Activated T-cell treated with anti-CD3 and anti-CD28 coated beads for 1 hour (primary cell): ENCODE measurements at regions not wholly inside any gene's neighbourhood (a gene's known extent, or its start where the extent isn't known, plus 50 kb on each side); places are given as distances from the start of the nearest gene placed in this dataset.

Source experiments
- DNase-seq: peaks from one replicate; pipeline ENCODE4 v3.0.0-alpha.2; 2020; ENCODE audit warnings: low read depth

- no peak for DNase-seq
Measured at GRCh38 chr22:48786679-48786996, 1041.0 kb downstream of the BRD1 start.

DNA sequence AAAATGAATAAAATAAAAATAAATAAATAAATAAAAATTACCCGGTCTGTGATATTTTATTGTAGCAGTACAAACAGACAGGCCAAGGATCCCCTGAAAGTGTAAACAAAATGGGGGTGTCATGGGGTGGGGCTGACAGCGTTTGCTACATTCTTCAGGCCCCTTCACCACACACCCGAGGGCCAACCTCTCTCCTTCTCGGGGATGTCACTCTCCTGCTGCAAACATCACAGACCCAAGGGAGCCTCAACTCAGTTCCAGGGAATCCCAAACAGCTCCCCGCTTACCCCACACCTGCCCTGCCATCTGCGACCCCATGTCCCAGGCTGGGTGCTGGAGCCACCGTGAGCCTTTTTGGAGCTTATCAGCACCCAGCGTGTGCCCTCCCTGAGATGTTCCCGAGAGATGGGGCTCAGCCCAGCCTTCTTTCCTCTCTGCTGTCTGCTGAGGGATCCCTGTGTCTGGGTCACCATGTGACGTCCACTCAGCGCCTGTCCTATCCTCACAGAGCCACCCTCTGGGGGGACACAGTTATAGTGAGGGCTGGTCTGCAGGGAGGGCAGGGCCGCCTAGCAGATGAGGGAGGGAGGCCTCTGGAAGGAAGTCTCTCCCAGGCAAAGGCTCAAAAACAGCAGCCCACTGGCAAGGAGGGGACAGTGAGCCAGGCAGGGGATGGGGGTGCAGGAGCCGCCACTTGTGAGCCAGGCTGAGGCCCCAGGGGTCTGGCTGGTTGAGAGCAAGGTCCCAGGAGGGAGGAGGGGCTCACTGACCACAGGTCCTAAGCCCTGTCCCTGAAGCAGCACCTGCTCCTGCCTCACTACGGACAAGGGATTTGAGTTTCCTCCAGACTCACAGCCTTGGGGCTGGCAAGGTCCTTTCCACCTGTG, 1041.6 kb downstream of the BRD1 start:
- no peak for DNase-seq

GRCh38 chr22:48784701-48785503, 1042.8 kb downstream of the BRD1 start:
- DNase-seq, result no peak

DNA sequence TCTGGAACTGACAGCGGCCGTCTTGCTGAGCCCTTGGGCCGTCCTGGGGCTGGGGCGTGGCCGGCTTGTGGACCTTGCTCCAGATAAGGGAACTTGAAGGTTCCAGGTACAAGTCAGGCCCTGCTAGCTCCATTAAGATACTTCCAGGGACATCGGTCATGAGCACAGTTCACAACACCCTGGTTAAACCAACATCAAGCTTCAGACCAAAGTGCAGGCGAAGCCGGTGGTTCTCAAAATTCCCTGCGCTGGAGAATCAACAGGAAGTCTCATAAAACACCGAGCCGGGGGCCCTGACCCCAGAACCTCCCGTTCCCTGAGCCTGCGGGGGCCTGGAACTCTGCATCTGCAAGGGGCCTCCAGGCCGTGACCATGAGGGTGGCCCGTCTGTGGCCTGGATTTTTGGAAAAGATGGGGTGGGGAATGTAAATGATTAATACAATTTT, 1043.8 kb downstream of the BRD1 start:
- no peak for DNase-seq

GRCh38 chr22:48782811-48783511, 1044.7 kb downstream of the BRD1 start:
- DNase-seq, result no peak

DNA sequence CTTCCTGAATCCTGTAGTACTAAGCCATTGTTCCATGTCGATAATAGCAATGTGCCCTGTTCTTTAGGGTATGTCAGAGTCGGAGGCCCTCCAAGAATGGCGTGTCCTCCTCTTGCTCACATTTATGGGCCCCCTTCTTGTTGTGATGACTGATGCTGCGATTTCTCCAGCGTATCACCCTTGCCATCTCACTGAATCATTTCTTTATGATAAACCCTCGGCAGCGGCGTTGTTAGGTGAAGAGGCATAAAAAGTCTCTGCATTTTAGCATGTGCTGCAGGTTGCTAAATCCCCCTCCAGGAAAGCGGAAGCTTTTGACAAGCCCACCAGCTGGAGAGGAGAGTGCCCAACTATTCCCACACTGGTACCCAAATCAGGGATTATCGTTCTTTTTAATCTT, 1045.3 kb downstream of the BRD1 start:
- no peak for DNase-seq

DNA sequence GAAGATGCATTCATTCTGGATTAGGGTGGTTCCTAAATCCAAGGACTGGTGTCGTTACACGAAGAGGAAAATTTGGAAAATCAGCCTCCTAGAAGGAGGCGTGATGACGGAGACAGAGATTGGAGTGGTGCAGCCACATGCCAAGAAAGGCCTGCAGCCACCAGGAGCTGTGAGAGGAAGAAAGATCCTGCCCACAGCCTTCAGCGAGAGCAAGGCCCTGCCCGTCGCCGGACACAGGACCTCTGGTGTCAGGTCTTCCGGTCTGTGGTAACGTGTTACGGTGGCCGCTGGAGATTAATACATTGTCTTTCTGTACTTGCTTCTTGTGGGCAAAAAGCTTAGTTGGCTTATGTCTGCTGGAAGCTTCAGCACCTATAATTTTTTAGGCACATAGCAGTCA, 1045.8 kb downstream of the BRD1 start:
- DNase-seq, result no peak

DNA sequence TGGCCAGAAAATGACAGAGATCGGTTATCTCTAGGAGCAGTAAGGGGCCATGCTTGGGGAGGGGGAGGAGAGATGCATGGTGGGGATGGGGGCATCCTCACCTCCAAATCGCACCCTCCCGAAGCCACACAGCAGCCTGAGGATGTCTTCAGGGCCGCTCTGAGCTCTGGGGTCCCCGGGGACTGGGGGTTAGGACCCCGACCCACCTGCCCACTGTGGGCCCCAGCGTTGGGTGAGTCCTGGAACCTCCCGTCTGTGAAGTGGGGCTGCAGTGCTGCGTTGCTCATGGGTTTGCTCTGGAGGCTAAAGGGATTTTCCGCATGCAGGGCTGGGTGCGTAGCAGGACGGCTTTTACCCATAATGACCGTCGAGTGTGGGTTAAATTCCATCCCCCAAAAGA, 1046.3 kb downstream of the BRD1 start:
- no peak for DNase-seq

DNA sequence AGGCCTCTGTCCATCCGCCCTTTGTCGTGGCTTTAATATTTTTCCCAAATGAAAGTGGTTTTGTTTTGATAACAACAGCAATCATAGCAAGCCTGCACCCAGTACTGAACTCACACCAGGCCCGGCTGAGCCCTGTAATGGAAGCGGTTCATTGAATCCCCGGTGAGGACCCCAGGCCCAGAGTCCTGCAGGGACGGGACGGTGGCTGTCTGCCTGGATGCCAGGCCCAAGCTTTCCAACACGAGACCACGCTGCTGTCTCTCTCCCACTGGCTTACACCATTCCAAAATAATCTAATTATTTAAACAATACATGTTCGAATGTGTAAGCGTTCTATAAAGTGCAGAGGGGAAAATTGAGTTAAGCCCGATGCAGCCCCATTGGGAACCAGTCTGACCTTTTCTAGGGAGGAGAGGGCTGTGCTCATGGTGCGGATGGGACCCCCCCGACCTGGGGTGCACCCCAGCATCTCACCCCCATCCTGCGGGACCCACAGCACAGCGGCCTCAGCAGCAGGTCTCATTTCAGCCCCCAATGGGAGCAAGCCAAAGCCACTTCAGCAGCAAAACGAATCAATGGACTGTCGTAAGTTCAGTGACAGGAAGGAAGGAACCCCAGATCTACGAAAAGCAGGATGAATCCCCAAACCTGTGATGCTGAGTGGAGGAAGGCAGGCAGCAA, 1046.9 kb downstream of the BRD1 start:
- no peak for DNase-seq

- DNase-seq, result no peak
Measured at GRCh38 chr22:48779661-48780596, 1047.7 kb downstream of the BRD1 start.

DNA sequence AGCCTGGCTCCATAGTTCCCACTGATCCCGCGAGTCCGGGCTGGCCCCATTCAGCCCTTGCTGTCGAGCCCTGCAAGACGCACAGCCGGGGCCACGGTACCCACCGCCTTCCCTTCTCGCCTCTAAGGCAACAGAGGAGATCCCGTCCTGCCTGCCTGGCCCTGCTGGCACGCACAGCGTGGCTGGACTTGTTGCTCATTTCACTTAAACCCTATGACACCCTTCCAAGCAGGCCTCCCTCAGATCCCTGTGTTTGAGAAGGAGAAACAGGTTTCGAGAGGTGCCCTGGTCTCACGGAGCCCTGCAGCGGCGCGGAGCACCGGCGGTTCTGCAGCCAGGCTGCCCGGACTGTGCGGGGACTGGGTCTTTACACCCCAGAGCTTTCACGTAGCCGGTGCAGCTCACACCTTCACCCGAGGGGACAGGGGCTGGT, 1048.4 kb downstream of the BRD1 start:
- DNase-seq, result no peak

DNA sequence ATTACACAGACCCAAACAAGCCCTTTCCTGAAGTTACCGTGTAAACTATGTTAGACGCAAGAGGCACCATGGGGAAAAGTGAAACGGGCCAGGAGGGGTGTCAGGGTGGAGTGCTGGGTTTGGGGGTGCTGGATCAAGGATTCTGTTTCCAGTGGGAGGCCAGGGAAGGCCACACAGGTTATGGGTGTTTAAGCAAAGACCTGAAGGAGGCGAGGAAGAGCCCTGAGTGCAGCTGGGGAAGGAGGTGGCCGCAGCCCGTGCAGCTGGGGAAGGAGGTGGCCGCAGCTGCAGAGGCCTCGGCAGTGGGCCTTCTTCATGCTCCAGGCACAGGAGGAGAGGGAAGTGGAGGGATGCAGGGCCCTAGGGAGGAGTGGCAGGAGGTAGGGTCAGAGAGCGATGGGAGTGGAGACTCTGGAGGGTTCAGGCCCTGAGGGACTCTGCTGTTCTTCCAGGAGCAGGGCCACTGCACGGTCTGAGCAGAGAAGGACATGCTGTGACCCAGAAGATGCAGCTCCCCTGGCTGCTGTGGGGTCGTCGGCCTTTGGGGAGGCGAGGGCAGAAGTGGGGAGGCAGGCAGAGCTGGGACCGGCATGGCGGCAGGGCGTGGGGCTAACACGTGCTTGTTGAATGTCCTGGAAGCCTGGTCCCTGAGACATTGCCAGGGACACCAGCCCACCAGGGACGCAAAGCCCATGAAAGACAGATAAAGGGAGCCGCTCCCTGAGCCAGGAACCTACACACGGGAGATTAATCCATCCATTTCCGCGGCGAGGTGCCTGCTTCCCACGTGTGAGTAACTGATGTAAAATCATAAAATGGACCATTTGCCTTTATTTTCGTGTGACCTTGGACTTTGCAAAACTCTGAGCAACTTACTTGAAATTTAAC, 1049.1 kb downstream of the BRD1 start:
- no peak for DNase-seq

DNA sequence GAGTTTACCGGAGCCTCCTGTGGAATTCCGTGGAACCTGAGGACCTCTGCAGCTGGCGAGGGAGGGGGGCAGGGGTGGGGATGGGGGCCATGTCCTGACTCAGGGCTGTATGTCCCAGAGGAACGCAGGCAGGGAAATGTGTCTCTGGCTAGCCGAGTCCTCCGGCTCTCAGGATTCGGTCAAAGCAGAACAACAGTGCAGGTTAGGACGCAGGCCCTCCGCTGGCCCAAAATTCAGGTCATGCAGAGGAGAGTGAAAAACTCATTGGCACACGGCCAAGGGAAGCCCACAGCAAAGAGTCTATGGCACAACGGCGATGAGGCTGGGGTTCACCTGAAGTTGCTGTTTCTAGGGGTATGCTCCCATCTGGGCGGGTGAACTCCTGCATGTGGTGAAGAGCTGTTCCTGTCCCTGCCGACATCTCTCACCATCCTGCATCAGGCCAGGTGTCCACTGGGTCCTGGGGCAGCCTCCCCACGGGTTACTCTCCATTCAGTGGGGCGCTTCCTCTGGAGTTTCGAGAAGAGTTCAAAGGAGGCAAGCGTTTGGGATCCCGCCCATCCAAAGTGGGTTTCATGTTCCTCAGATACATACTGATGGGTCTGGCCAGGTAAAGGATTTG, 1055.3 kb downstream of the BRD1 start:
- DNase-seq, result no peak

GRCh38 chr22:48765595-48765994, 1062.1 kb downstream of the BRD1 start:
- DNase-seq, result no peak

- no peak for DNase-seq
Measured at GRCh38 chr22:48761546-48761945, 1066.1 kb downstream of the BRD1 start.

- DNase-seq, result no peak
Measured at GRCh38 chr22:48760481-48761390, 1066.9 kb downstream of the BRD1 start.

DNA sequence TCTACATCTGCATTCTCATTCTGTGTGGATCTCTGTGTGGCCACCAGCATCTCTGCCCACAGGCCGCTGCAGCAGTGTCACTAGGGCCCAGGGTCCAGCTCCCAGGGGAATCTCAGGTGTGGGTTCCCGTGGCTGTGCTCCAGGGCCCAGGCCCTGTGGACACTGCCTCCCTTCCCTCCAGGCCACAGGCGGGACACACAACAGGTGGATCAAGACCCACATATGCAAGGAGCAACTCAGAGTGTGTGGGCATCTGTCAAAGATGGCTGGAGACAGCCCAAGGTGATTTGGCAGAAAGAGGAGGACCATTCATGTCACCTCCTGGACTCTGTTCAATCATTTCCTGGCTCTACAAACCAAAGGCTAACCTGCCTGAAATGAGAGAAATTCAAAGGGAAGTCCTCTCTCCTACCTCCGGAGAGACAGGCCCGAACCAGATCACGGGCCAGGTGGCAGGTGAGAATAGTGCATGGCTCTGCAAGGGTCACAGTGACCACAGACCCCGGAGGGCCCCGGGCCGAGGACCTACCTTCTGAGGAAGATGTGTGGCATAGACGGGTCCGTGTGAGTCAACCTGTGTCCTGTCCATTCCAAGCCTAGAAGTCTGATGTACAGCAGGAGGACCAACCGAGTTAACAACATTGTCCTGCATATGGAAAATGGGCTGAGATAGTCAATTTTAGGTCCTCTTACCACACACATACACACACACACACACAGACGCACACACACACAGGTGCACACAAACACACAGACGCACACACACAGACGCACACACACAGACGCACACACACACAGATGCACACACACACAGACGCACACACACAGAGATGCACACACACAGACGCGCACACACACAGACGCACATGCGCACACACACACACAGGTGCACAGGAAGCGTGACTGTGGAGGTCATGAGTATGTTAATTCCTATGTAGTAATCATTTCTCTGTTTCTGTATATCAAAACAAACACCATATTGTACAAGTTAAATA, 1068.5 kb downstream of the BRD1 start:
- DNase-seq, result no peak
